HepG2 (cell line): ENCODE measurements at regions not wholly inside any gene's neighbourhood (a gene's known extent, or its start where the extent isn't known, plus 50 kb on each side); places are given as distances from the start of the nearest gene placed in this dataset.

ENCODE experiments used
- ATAC-seq: fragments of 200-7000 bp; cut with Tn5 transposase; 3 replicates; pipeline ENCODE4 v1.9.1; 2020; ENCODE audit warnings: mild to moderate bottlenecking, moderate library complexity
- BruUV-seq: library from RNA; stranded (reverse); fragments of 400-500 nt; replicated peaks from 2 replicates; lab custom pipeline; 2021; lab: Mats Ljungman, UMichigan
- CTCF ChIA-PET: fragments of 300-600 bp; formaldehyde crosslinking; extraction: SDS; loops from one replicate; lab custom pipeline; 2021; ENCODE audit warnings: low total read pairs, inconsistent platforms, low intra/inter-chr PET ratio; lab: Yijun Ruan, JAX
- POLR2A ChIA-PET: fragments of 350-600 bp; sonication (Branson Sonifier 250); formaldehyde crosslinking; loops from one replicate; lab custom pipeline; 2020; ENCODE audit warnings: antibody characterized with exemption, inconsistent platforms; lab: Yijun Ruan, JAX
- DNase-seq: peaks from one replicate; pipeline ENCODE4 v3.0.0-alpha.2; 2015; ENCODE audit warnings: low spot score
- FAIRE-seq: peaks from 3 replicates; lab custom pipeline; 2011; peaks lifted over from hg19 to GRCh38; lab: Jason Lieb, UNC
- H2AFZ ChIP-seq: one replicate; pipeline ENCODE4 v1.6.1; 2011; ENCODE audit warnings: low read length, inconsistent platforms
- H3K27ac ChIP-seq: fragments of 300-600 bp; 3 replicates; pipeline ENCODE4 v1.8.0; 2011; ENCODE audit warnings: mixed run types, mild to moderate bottlenecking, mixed read lengths, low read length, inconsistent platforms; ENCODE audit not compliant: insufficient read depth; ENCODE audit errors: extremely low read length
- H3K27me3 ChIP-seq, 2 experiments: fragments of 200-600 bp in 1 of 2; 2 replicates in 1 of 2; 3 replicates in 1 of 2; pipeline versions ENCODE4 v1.6.0 to v1.8.0; 2011; ENCODE audit warnings: low read length in 2 of 2, mild to moderate bottlenecking in 2 of 2, moderate library complexity in 2 of 2, inconsistent platforms in 1 of 2; ENCODE audit not compliant: insufficient read depth in 2 of 2, control insufficient read depth in 1 of 2
- H3K36me3 ChIP-seq, 2 experiments: fragments of 200-600 bp in 1 of 2; replicated peaks in 1 of 2; 2 replicates in 1 of 2; 3 replicates in 1 of 2; pipeline versions ENCODE4 v1.5.1 to v1.8.0; 2011; ENCODE audit warnings: low read length in 2 of 2, inconsistent platforms in 1 of 2; ENCODE audit not compliant: insufficient read depth in 2 of 2, control insufficient read depth in 1 of 2
- H3K4me1 ChIP-seq: 2 replicates; pipeline ENCODE4 v1.5.1; 2012; ENCODE audit warnings: low read length, inconsistent platforms; ENCODE audit not compliant: insufficient read depth
- H3K4me2 ChIP-seq: 2 replicates; pipeline ENCODE4 v1.6.0; 2011; ENCODE audit warnings: low read depth, low read length, inconsistent platforms
- H3K4me3 ChIP-seq, 3 experiments: fragments of 200-600 bp in 1 of 3; sonication (generic), shearing (Covaris generic) in 1 of 3; replicated peaks in 1 of 3; 2 replicates each; pipeline ENCODE4 v1.5.1; 2011 to 2016; ENCODE audit warnings: low read length in 3 of 3, inconsistent platforms in 2 of 3, low read depth in 2 of 3, mild to moderate bottlenecking in 2 of 3, control low read depth in 1 of 3, mixed read lengths in 1 of 3; ENCODE audit not compliant: insufficient read depth in 1 of 3
- H3K79me2 ChIP-seq: one replicate; pipeline ENCODE4 v1.6.1; 2011; ENCODE audit warnings: low read length, inconsistent platforms; ENCODE audit not compliant: insufficient read depth
- H3K9ac ChIP-seq: 2 replicates; pipeline ENCODE4 v1.6.0; 2011; ENCODE audit warnings: mild to moderate bottlenecking, low read depth, low read length, inconsistent platforms; ENCODE audit not compliant: insufficient read depth
- H3K9me3 ChIP-seq: 2 replicates; pipeline ENCODE4 v1.5.1; 2012; ENCODE audit warnings: mild to moderate bottlenecking, low read length
- H4K20me1 ChIP-seq: 2 replicates; pipeline ENCODE4 v1.6.0; 2011; ENCODE audit warnings: inconsistent platforms, mild to moderate bottlenecking, low read length, moderate library complexity; ENCODE audit not compliant: insufficient read depth
- FOXA3 ChIP-seq: IDR thresholded peaks from 2 replicates; pipeline ENCODE4 v1.6.1; 2016; ENCODE audit warnings: missing genetic modification reagents, missing compliant biosample characterization
- HES4 ChIP-seq: sonication (generic); formaldehyde crosslinking; IDR thresholded peaks from 2 replicates; pipeline ENCODE4 v1.9.0; 2021; ENCODE audit warnings: mild to moderate bottlenecking, missing genetic modification reagents, borderline replicate concordance
- ISL2 ChIP-seq: sonication (generic); formaldehyde crosslinking; IDR thresholded peaks from 2 replicates; pipeline ENCODE4 v1.5.0; 2020; ENCODE audit warnings: missing genetic modification reagents
- LRRFIP1 ChIP-seq: sonication (generic); formaldehyde crosslinking; conservative IDR thresholded peaks from 2 replicates; pipeline ENCODE4 v1.4.0; 2020; ENCODE audit warnings: missing genetic modification reagents
- SP4 ChIP-seq: sonication (generic); formaldehyde crosslinking; IDR thresholded peaks from 2 replicates; pipeline ENCODE4 v1.8.1; 2023; ENCODE audit warnings: mild to moderate bottlenecking, missing genetic modification reagents
- TCF7L2 ChIP-seq: IDR thresholded peaks from 2 replicates; pipeline ENCODE4 v1.6.1; 2011; ENCODE audit warnings: mild to moderate bottlenecking, low read depth, low read length, moderate library complexity
- THRA ChIP-seq: sonication (generic); formaldehyde crosslinking; IDR thresholded peaks from 2 replicates; pipeline ENCODE4 v1.4.0; 2020; ENCODE audit warnings: missing genetic modification reagents, borderline replicate concordance
- XRCC5 ChIP-seq: fragments of 200-400 bp; formaldehyde crosslinking; optimal IDR thresholded peaks from 2 replicates; pipeline ENCODE3; 2017; ENCODE audit warnings: mild to moderate bottlenecking, low read length
- ZBTB20 ChIP-seq: sonication (generic); formaldehyde crosslinking; IDR thresholded peaks from 2 replicates; pipeline ENCODE4 v1.8.1; 2023; ENCODE audit warnings: missing genetic modification reagents, low read depth, mild to moderate bottlenecking, borderline replicate concordance
- ZFY ChIP-seq: sonication (generic); formaldehyde crosslinking; IDR thresholded peaks from 2 replicates; pipeline ENCODE4 v1.4.0; 2020; ENCODE audit warnings: missing genetic modification reagents
- ZNF598 ChIP-seq: sonication (generic); formaldehyde crosslinking; IDR thresholded peaks from 2 replicates; pipeline ENCODE4 v1.5.1; 2020; ENCODE audit warnings: mild to moderate bottlenecking, missing genetic modification reagents, borderline replicate concordance
- ZNF775 ChIP-seq: sonication (generic); formaldehyde crosslinking; IDR thresholded peaks from 2 replicates; pipeline ENCODE4 v1.4.0; 2020; ENCODE audit warnings: missing genetic modification reagents, mild to moderate bottlenecking, moderate library complexity, borderline replicate concordance
- WGBS: methylation state at CpG from one replicate; pipeline ENCODE4 v1.1.6; 2017; ENCODE audit warnings: low lambda C conversion rate; 5-methylcytosine and 5-hydroxymethylcytosine counted together
- in situ Hi-C: cut with HindIII; loops from 2 replicates; pipeline ENCODE4 v1.10.0; 2017; ENCODE audit warnings: low pct_unique_long_range_greater_than_20kb; ENCODE audit not compliant: extremely low pct_ligation_motif_present
- intact Hi-C: fragments of 100-400 bp; cut with micrococcal nuclease; formaldehyde crosslinking; loops from one replicate; pipeline ENCODE4 v1.10.0; 2022; ENCODE audit not compliant: unreplicated experiment

DNA sequence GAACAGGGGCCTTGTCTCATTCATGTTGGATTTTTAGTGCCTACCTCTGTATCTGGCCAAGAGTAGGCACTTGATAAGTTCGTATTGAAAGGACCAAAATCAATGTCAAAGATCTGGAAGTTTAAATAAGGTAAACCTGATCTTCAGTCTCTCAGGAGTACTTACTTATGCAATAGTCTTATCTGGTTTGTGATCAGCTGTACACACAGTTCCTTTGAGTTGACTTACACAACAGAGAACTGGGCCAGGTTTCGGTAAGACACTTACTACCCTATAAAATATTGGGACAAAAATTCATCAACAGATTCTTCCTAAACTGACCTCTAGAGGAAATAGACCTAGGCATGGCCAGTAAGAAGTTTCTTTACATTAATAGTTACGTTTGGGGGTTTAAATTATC is 113.6 kb upstream of the NXPH2 start:
- ATAC-seq (no peak), FAIRE-seq (no peak), DNase-seq (no peak)
- intact Hi-C loops (no loop called here), in situ Hi-C loops (no loop called here)
- no peak overlapping the region for H2AFZ ChIP-seq
- 0% methylated on average over 3 of the region's 3 CpGs for WGBS
- no peak overlapping the region for H3K4me3 ChIP-seq
- H4K20me1 ChIP-seq = no peaks in the 10 kb centered on the region
- H3K9me3 ChIP-seq = no peaks in the 10 kb centered on the region
- no peaks in the 10 kb centered on the region for H3K27me3 ChIP-seq
- H3K4me2 ChIP-seq = no peak overlapping the region
- TF ChIP-seq ZFY (CRISPR knock-in tag) (no peak), FOXA3 (peak; percentile 19; the same call in 1 of the 2 replicates)
- H3K36me3 ChIP-seq = no peaks in the 10 kb centered on the region
- CTCF ChIA-PET = no interaction called here
- no peak overlapping the region for H3K9ac ChIP-seq
- no peaks in the 10 kb centered on the region for H3K4me1 ChIP-seq
- POLR2A ChIA-PET = no interaction called here
- no peaks in the 10 kb centered on the region for H3K79me2 ChIP-seq
- H3K27ac ChIP-seq = no peak overlapping the region
- no TSS peak for BruUV-seq

DNA sequence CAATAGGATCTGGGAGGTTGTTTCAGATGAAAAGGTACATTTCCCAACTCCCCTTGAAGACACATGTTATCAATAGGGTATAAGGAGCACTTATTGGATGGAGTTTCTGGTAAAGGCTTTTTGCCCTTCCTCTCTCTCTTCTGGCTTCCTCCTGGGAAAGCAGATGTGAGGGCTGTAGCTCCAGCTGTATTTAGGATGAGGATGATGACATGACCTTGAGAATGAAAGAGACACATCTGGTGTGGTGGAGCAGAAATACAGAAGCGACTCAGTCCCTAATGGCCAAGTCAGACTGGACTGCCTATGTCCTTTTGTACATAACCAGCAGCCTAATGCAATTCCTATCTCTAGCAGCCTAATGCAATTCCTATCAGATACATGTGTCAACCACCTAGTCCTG is 100.9 kb upstream of the NXPH2 start:
- Histone ChIP-seq H3K4me1 (no peaks in the 10 kb centered on the region), H4K20me1 (no peaks in the 10 kb centered on the region), H2AFZ (no peak overlapping the region), H3K36me3 (no peaks in the 10 kb centered on the region), H3K9ac (no peak overlapping the region), H3K4me2 (no peak overlapping the region), H3K79me2 (no peaks in the 10 kb centered on the region), H3K27me3 (no peaks in the 10 kb centered on the region), H3K4me3 (no peak overlapping the region), H3K27ac (no peak overlapping the region), H3K9me3 (no peaks in the 10 kb centered on the region)
- WGBS = 8% methylated on average over 1 of the region's 1 CpG
- ATAC-seq = no peak
- TF ChIP-seq TCF7L2 (no peak), ZBTB20 (CRISPR knock-in tag) (no peak), ZNF598 (CRISPR knock-in tag) (no peak), ZNF775 (CRISPR knock-in tag) (no peak), XRCC5 (no peak), THRA (CRISPR knock-in tag) (no peak), HES4 (CRISPR knock-in tag) (no peak), ISL2 (CRISPR knock-in tag) (no peak), LRRFIP1 (CRISPR knock-in tag) (no peak), SP4 (CRISPR knock-in tag) (no peak)
- in situ Hi-C loops (no loop called here), intact Hi-C loops (no loop called here)
- CTCF ChIA-PET = no interaction called here
- DNase-seq = no peak
- FAIRE-seq = no peak
- POLR2A ChIA-PET = no interaction called here
- no TSS peak for BruUV-seq
